ENCODE measurements at regions not wholly inside any gene's neighbourhood (a gene's known extent, or its start where the extent isn't known, plus 50 kb on each side); places are given as distances from the start of the nearest gene placed in this dataset.
"Not testable (repeated sequence)": the region's sequence is repeated elsewhere in the genome, so short reads cannot be mapped to it uniquely, and the experiment has no call there.

- peak in 1 of 2 donors; percentile 11 for DNase-seq (ENCODE audit: low read depth in 2 of 2)
Observed at GRCh38 chr3:10109-10996, 186.2 kb upstream of the CHL1 start.

- DNase-seq (ENCODE audit: low read depth in 2 of 2), result no peak
Observed at GRCh38 chr3:11734-12133, 184.8 kb upstream of the CHL1 start.

- DNase-seq (ENCODE audit: low read depth in 2 of 2), result no peak
Observed at GRCh38 chr3:14652-15051, 181.9 kb upstream of the CHL1 start.

- no peak for DNase-seq (ENCODE audit: low read depth in 2 of 2)
Observed at GRCh38 chr3:16366-16765, 180.2 kb upstream of the CHL1 start.

- DNase-seq (ENCODE audit: low read depth in 2 of 2), result no peak
Observed at GRCh38 chr3:20421-20820, 176.1 kb upstream of the CHL1 start.

- DNase-seq (ENCODE audit: low read depth in 2 of 2), result no peak
Observed at GRCh38 chr3:24006-24405, 172.6 kb upstream of the CHL1 start.

- no peak for DNase-seq (ENCODE audit: low read depth in 2 of 2)
Observed at GRCh38 chr3:25056-25455, 171.5 kb upstream of the CHL1 start.

- DNase-seq (ENCODE audit: low read depth in 2 of 2), result not testable (repeated sequence)
Observed at GRCh38 chr3:35985-36384, 160.6 kb upstream of the CHL1 start.

- not testable (repeated sequence) for DNase-seq (ENCODE audit: low read depth in 2 of 2)
Observed at GRCh38 chr3:42871-43744, 153.5 kb upstream of the CHL1 start.

- no peak for DNase-seq (ENCODE audit: low read depth in 2 of 2)
Observed at GRCh38 chr3:44028-44676, 152.4 kb upstream of the CHL1 start.

GRCh38 chr3:44941-45340 lies 151.6 kb upstream of the CHL1 start:
- not testable (repeated sequence) for DNase-seq (ENCODE audit: low read depth in 2 of 2)

- no peak for DNase-seq (ENCODE audit: low read depth in 2 of 2)
Observed at GRCh38 chr3:46576-46975, 150.0 kb upstream of the CHL1 start.

- DNase-seq (ENCODE audit: low read depth in 2 of 2), result not testable (repeated sequence)
Observed at GRCh38 chr3:53441-53840, 143.1 kb upstream of the CHL1 start.

- no peak for DNase-seq (ENCODE audit: low read depth in 2 of 2)
Observed at GRCh38 chr3:54240-54639, 142.3 kb upstream of the CHL1 start.

GRCh38 chr3:56672-57071 lies 139.9 kb upstream of the CHL1 start:
- DNase-seq (ENCODE audit: low read depth in 2 of 2), result no peak

GRCh38 chr3:59854-60253 lies 136.7 kb upstream of the CHL1 start:
- no peak for DNase-seq (ENCODE audit: low read depth in 2 of 2)

GRCh38 chr3:63095-63765 lies 133.3 kb upstream of the CHL1 start:
- no peak for DNase-seq (ENCODE audit: low read depth in 2 of 2)

GRCh38 chr3:69690-70089 lies 126.9 kb upstream of the CHL1 start:
- no peak for DNase-seq (ENCODE audit: low read depth in 2 of 2)

GRCh38 chr3:72776-73175 lies 123.8 kb upstream of the CHL1 start:
- no peak for DNase-seq (ENCODE audit: low read depth in 2 of 2)

GRCh38 chr3:73271-73670 lies 123.3 kb upstream of the CHL1 start:
- DNase-seq (ENCODE audit: low read depth in 2 of 2), result no peak

GRCh38 chr3:74676-75243 lies 121.8 kb upstream of the CHL1 start:
- no peak for DNase-seq (ENCODE audit: low read depth in 2 of 2)
